PFSK-1 (cell line): ENCODE measurements at regions not wholly inside any gene's neighbourhood (a gene's known extent, or its start where the extent isn't known, plus 50 kb on each side); places are given as distances from the start of the nearest gene placed in this dataset.

Experiments used
- FOXP2 ChIP-seq: optimal IDR thresholded peaks from 2 replicates; pipeline ENCODE3; 2011; ENCODE audit warnings: borderline replicate concordance, control low read depth, inconsistent platforms; ENCODE audit not compliant: insufficient read depth; ENCODE audit errors: extremely low read length, extremely low read depth
- POLR2AphosphoS5 ChIP-seq: IDR thresholded peaks from 2 replicates; pipeline ENCODE4 v1.6.1; 2012; ENCODE audit warnings: low read depth, mild to moderate bottlenecking, control low read depth, low read length, moderate library complexity
- REST ChIP-seq, 2 experiments: IDR thresholded peaks; 2 replicates each; pipeline versions ENCODE4 v1.6.1 to v1.8.0; 2011 to 2012; ENCODE audit warnings: low read depth in 2 of 2, low read length in 2 of 2, control low read depth in 1 of 2, inconsistent platforms in 1 of 2, mild to moderate bottlenecking in 1 of 2, moderate library complexity in 1 of 2; ENCODE audit not compliant: insufficient read depth in 1 of 2
- SIN3A ChIP-seq: IDR thresholded peaks from 2 replicates; pipeline ENCODE4 v1.6.1; 2012; ENCODE audit warnings: mild to moderate bottlenecking, low read length, moderate library complexity, borderline replicate concordance; ENCODE audit not compliant: insufficient read depth
- TAF1 ChIP-seq: IDR thresholded peaks from 2 replicates; pipeline ENCODE4 v1.6.1; 2012; ENCODE audit warnings: low read length, control low read depth, borderline replicate concordance; ENCODE audit not compliant: insufficient read depth

- TF ChIP-seq TAF1 (no peak), SIN3A (no peak), REST (IDR thresholded peaks at IDR 0.05; ENCODE audit: insufficient read depth in 1 of 2, low read depth in 2 of 2, low read length in 2 of 2) (no peak), POLR2AphosphoS5 (no peak), FOXP2 (no peak)
These were observed 98.1 kb upstream of the SCG2 start for GRCh38 chr2:223700221-223700620.
